HCT116 (cell line): ENCODE measurements at regions not wholly inside any gene's neighbourhood (a gene's known extent, or its start where the extent isn't known, plus 50 kb on each side); places are given as distances from the start of the nearest gene placed in this dataset.

Experiments
- ATAC-seq: fragments of 200-7000 bp; cut with Tn5 transposase; 2 replicates; pipeline ENCODE4 v1.9.1; 2020; ENCODE audit warnings: mild to moderate bottlenecking, moderate library complexity
- BruUV-seq: library from RNA; stranded (reverse); fragments of 400-500 nt; replicated peaks from 2 replicates; lab custom pipeline; 2021; lab: Mats Ljungman, UMichigan
- CTCF ChIA-PET: fragments of 300-600 bp; sonication (Branson Sonifier 250); formaldehyde crosslinking; loops from one replicate; lab custom pipeline; 2021; ENCODE audit warnings: antibody characterized with exemption; lab: Charles Lee
- POLR2A ChIA-PET: fragments of 300-600, 350-600 bp; sonication (Branson Sonifier 250); formaldehyde crosslinking; loops from one replicate; lab custom pipeline; 2021; ENCODE audit warnings: antibody characterized with exemption; lab: Charles Lee
- RAD21 ChIA-PET, 2 experiments: fragments of 300-600 bp; sonication (Branson Sonifier 250); formaldehyde crosslinking; loops; one replicate each; lab custom pipeline; 2023; ENCODE audit warnings: low total read pairs in 2 of 2; ENCODE audit not compliant: uncharacterized antibody in 2 of 2, unreplicated experiment in 2 of 2, low non-redundant PET in 1 of 2; lab: Charles Lee
- DNase-seq: peaks from one replicate; pipeline ENCODE4 v3.0.0-alpha.2; 2010; ENCODE audit warnings: low read depth, low spot score
- H2AFZ ChIP-seq: fragments of 200-600 bp; shearing (Covaris generic), sonication (generic); 2 replicates; pipeline ENCODE4 v1.6.1; 2017; ENCODE audit warnings: low read depth, mixed run types, mixed read lengths, antibody characterized with exemption, low read length; ENCODE audit not compliant: poor library complexity, severe bottlenecking
- H3K27ac ChIP-seq: 2 replicates; pipeline ENCODE4 v1.5.1; 2012; ENCODE audit warnings: low read depth, low read length
- H3K27me3 ChIP-seq: fragments of 200-600 bp; sonication (generic); 2 replicates; pipeline ENCODE4 v1.6.1; 2016; ENCODE audit warnings: mixed run types, low read length, mixed read lengths; ENCODE audit not compliant: insufficient read depth
- H3K36me3 ChIP-seq, 2 experiments: fragments of 200-500 bp in 1 of 2; fragments of 200-600 bp in 1 of 2; sonication (Bioruptor generic) in 1 of 2; sonication (generic) in 1 of 2; 2 replicates each; pipeline versions ENCODE4 v1.5.1 to v1.6.1; 2014 to 2016; ENCODE audit warnings: low read length in 2 of 2, inconsistent platforms in 1 of 2, mixed read lengths in 1 of 2, mixed run types in 1 of 2; ENCODE audit not compliant: insufficient read depth in 2 of 2, control insufficient read depth in 1 of 2
- H3K4me1 ChIP-seq, 2 experiments: fragments of 200-600 bp in 1 of 2; sonication (generic) in 1 of 2; 2 replicates each; pipeline versions ENCODE4 v1.5.1 to v1.6.1; 2012 to 2017; ENCODE audit warnings: low read length in 2 of 2, inconsistent platforms in 1 of 2, mild to moderate bottlenecking in 1 of 2, mixed read lengths in 1 of 2, mixed run types in 1 of 2, moderate library complexity in 1 of 2; ENCODE audit not compliant: insufficient read depth in 2 of 2, control insufficient read depth in 1 of 2
- H3K4me2 ChIP-seq: fragments of 200-600 bp; sonication (generic); 2 replicates; pipeline ENCODE4 v1.6.1; 2017; ENCODE audit warnings: mixed run types, low read length, mixed read lengths
- H3K4me3 ChIP-seq, 2 experiments: fragments of 200-600 bp in 1 of 2; sonication (generic) in 1 of 2; replicated peaks in 1 of 2; 2 replicates each; pipeline ENCODE4 v1.5.1; 2011 to 2016; ENCODE audit warnings: low read length in 2 of 2, control low read depth in 1 of 2, low read depth in 1 of 2, mild to moderate bottlenecking in 1 of 2, mixed read lengths in 1 of 2, mixed run types in 1 of 2
- H3K79me2 ChIP-seq: fragments of 200-600 bp; sonication (generic); 2 replicates; pipeline ENCODE4 v1.6.1; 2017; ENCODE audit warnings: mild to moderate bottlenecking, mixed run types, low read length, moderate library complexity, mixed read lengths; ENCODE audit not compliant: insufficient read depth
- H3K9ac ChIP-seq: fragments of 200-600 bp; sonication (generic); 2 replicates; pipeline ENCODE4 v1.6.1; 2016; ENCODE audit warnings: low read length, mixed read lengths
- H3K9me2 ChIP-seq: fragments of 200-600 bp; sonication (generic), shearing (Covaris generic); 2 replicates; pipeline ENCODE4 v1.6.1; 2017; ENCODE audit warnings: mixed run types, mild to moderate bottlenecking, moderate library complexity; ENCODE audit not compliant: insufficient read depth
- H3K9me3 ChIP-seq, 2 experiments: fragments of 200-500 bp in 1 of 2; fragments of 200-600 bp in 1 of 2; sonication (Bioruptor generic) in 1 of 2; sonication (generic) in 1 of 2; 2 replicates each; pipeline ENCODE4 v1.6.1; 2014 to 2017; ENCODE audit warnings: low read length in 2 of 2, mixed read lengths in 2 of 2, inconsistent platforms in 1 of 2, low read depth in 1 of 2, mild to moderate bottlenecking in 1 of 2, mixed run types in 1 of 2, moderate library complexity in 1 of 2; ENCODE audit not compliant: control insufficient read depth in 1 of 2, insufficient read depth in 1 of 2
- H4K20me1 ChIP-seq: fragments of 200-600 bp; sonication (generic), shearing (Covaris generic); 2 replicates; pipeline ENCODE4 v1.6.1; 2017; ENCODE audit warnings: mixed run types, mild to moderate bottlenecking, moderate library complexity; ENCODE audit not compliant: insufficient read depth
- CBX3 ChIP-seq: IDR thresholded peaks from 2 replicates; pipeline ENCODE4 v1.6.1; 2012; ENCODE audit warnings: low read depth
- EGR1 ChIP-seq: IDR thresholded peaks from 2 replicates; pipeline ENCODE4 v1.6.1; 2012; ENCODE audit warnings: low read depth
- ELF1 ChIP-seq: IDR thresholded peaks from 2 replicates; pipeline ENCODE4 v1.6.1; 2012; ENCODE audit warnings: low read depth, borderline replicate concordance
- JUND ChIP-seq: IDR thresholded peaks from 2 replicates; pipeline ENCODE4 v1.6.1; 2012
- POLR2AphosphoS5 ChIP-seq: IDR thresholded peaks from 2 replicates; pipeline ENCODE4 v1.6.1; 2011; ENCODE audit warnings: mild to moderate bottlenecking, low read depth, low read length, moderate library complexity
- RAD21 ChIP-seq: IDR thresholded peaks from 2 replicates; pipeline ENCODE4 v1.6.1; 2012; ENCODE audit warnings: low read depth, mild to moderate bottlenecking
- TCF7L2 ChIP-seq: IDR thresholded peaks from 2 replicates; pipeline ENCODE4 v1.7.0; 2011; ENCODE audit warnings: borderline replicate concordance, inconsistent platforms; ENCODE audit not compliant: insufficient read depth, insufficient read length; ENCODE audit errors: extremely low read depth
- ZNF274 ChIP-seq: fragments of 200-500 bp; sonication (Bioruptor generic); IDR thresholded peaks from 2 replicates; pipeline ENCODE4 v1.6.1; 2014; ENCODE audit warnings: mild to moderate bottlenecking, low read depth, low read length, inconsistent platforms
- intact Hi-C: fragments of 100-400 bp; cut with micrococcal nuclease; formaldehyde crosslinking; loops from 2 replicates; pipeline ENCODE4 v1.10.0; 2022
- TF ChIP-seq, protein P1 (sequence below), 3 experiments: fragments of 200-600 bp in 1 of 3; sonication (generic) in 1 of 3; IDR thresholded peaks in 2 of 3; conservative IDR thresholded peaks in 1 of 3; 2 replicates each; pipeline ENCODE4 v1.5.1; 2012 to 2017; ENCODE audit warnings: low read depth in 2 of 3, low read length in 2 of 3, antibody characterized with exemption in 1 of 3, borderline replicate concordance in 1 of 3, control low read depth in 1 of 3, mild to moderate bottlenecking in 1 of 3, mixed read lengths in 1 of 3, mixed run types in 1 of 3, moderate library complexity in 1 of 3; ENCODE audit not compliant: insufficient read depth in 1 of 3

DNA sequence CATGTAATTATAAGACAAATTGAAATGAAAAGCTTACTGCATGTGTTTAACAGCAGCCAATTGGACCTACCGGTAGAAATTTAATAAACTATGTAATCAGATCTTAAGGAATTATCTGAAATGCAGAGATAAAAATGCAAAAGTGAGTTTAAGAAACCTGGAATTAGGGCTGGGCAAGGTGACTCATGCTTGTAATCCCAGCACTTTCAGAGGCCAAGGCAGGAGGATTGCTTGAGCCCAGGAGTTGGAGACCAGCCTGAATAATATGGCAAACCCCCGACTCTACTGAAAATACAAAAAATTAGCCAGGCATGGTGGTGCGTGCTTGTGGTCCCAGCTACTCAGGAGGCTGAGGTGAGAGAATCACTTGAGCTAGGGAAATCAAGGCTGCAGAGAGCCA, 74.1 kb downstream of the HFE start:
- Histone ChIP-seq H3K4me2 (peak overlapping the region; percentile 82), H3K9me2 (no peaks in the 10 kb centered on the region), H3K36me3 (no peaks in the 10 kb centered on the region), H3K9ac (no peak overlapping the region; the same call in 1 of the 2 replicates), H3K79me2 (peaks cover 4% of the 10 kb centered on the region; the same call in 1 of the 2 replicates), H3K4me1 (peaks cover 19 to 51% of the 10 kb centered on the region in 2 experiments), H3K9me3 (no peaks in the 10 kb centered on the region)
- POLR2A ChIA-PET = interaction anchor here (1.0 to 8.4 kb wide), 7 partner anchors 27 to 984 kb away, joined by 3 to 571 read pairs (median 94); a partner anchor contains a TSS
- intact Hi-C loops = no loop called here
- BruUV-seq = no TSS peak
- ATAC-seq = no peak
- no peak for TF ChIP-seq RAD21
- 0 out of 2 replicates have a peak, but pooled peaks have one; percentile 18 for TF ChIP-seq JUND
- TF ChIP-seq, all 23 proteins: peak for 1
- Histone ChIP-seq H4K20me1 (no peaks in the 10 kb centered on the region), H3K27ac (peak overlapping the region; percentile 88; the same call in 1 of the 2 replicates), H3K4me3 (no peak overlapping the region), H3K27me3 (no peaks in the 10 kb centered on the region), H2AFZ (no peak overlapping the region)
- CTCF ChIA-PET = no interaction called here
- DNase-seq = no peak
- RAD21 ChIA-PET = no interaction called here

DNA sequence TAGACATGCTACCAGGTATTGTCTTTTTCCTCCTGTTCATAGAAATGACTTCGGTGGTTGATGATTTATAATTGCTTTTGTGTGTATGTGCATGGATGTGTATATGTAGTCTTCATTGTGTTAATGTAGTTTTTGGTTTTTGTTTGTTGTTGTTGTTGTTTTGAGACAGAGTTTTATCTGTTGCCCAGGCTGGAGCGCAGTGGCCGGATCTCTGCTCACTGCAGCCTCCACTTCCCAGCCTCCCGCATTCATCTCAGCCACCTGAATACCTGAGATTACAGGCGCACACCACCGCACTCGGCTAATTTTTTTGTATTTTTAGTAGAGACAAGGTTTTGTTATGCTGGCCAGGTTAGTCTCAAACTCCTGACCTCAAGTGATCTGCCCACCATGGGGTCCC, 75.2 kb downstream of the HFE start:
- intact Hi-C loops = no loop called here
- Histone ChIP-seq H3K9ac (no peak overlapping the region), H3K9me2 (no peaks in the 10 kb centered on the region), H3K27me3 (no peaks in the 10 kb centered on the region), H3K27ac (no peak overlapping the region), H4K20me1 (no peaks in the 10 kb centered on the region), H2AFZ (no peak overlapping the region), H3K79me2 (0 out of 2 replicates have a peak, but pooled peaks cover 4% of the 10 kb centered on the region), H3K4me2 (no peak overlapping the region), H3K36me3 (no peaks in the 10 kb centered on the region), H3K9me3 (no peaks in the 10 kb centered on the region), H3K4me1 (peaks cover 19 to 42% of the 10 kb centered on the region in 2 experiments), H3K4me3 (no peak overlapping the region)
- ATAC-seq (no peak), DNase-seq (no peak)
- CTCF ChIA-PET = no interaction called here
- RAD21 ChIA-PET = no interaction called here
- no TSS peak for BruUV-seq
- POLR2A ChIA-PET = interaction anchor here (1.0 to 8.4 kb wide), 3 partner anchors 26 to 37 kb away, joined by 4 to 571 read pairs (median 179); a partner anchor contains a TSS
- TF ChIP-seq, protein P1, sequence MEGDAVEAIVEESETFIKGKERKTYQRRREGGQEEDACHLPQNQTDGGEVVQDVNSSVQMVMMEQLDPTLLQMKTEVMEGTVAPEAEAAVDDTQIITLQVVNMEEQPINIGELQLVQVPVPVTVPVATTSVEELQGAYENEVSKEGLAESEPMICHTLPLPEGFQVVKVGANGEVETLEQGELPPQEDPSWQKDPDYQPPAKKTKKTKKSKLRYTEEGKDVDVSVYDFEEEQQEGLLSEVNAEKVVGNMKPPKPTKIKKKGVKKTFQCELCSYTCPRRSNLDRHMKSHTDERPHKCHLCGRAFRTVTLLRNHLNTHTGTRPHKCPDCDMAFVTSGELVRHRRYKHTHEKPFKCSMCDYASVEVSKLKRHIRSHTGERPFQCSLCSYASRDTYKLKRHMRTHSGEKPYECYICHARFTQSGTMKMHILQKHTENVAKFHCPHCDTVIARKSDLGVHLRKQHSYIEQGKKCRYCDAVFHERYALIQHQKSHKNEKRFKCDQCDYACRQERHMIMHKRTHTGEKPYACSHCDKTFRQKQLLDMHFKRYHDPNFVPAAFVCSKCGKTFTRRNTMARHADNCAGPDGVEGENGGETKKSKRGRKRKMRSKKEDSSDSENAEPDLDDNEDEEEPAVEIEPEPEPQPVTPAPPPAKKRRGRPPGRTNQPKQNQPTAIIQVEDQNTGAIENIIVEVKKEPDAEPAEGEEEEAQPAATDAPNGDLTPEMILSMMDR (IDR thresholded peaks at IDR 0.05 in 2 of 3, conservative IDR thresholded peaks at IDR 0.05 in 1 of 3; ENCODE audit: borderline replicate concordance in 1 of 3, insufficient read depth in 1 of 3, low read depth in 2 of 3, low read length in 2 of 3) = no peak
- TF ChIP-seq CBX3 (no peak), ZNF274 (no peak), RAD21 (no peak), EGR1 (no peak), TCF7L2 (no peak), ELF1 (no peak), POLR2AphosphoS5 (no peak)
